ENCODE measurements at regions not wholly inside any gene's neighbourhood (a gene's known extent, or its start where the extent isn't known, plus 50 kb on each side); places are given as distances from the start of the nearest gene placed in this dataset.

GRCh38 chr14:83271663-83272062, 1738.0 kb upstream of the SEL1L start:
- Histone ChIP-seq H3K9me3 (ENCODE audit: control insufficient read depth in 2 of 3, insufficient read depth in 1 of 3, low read length in 3 of 3) (no peaks in the 10 kb centered on the region), H3K36me3 (ENCODE audit: control insufficient read depth in 2 of 3, insufficient read depth in 3 of 3, low read length in 3 of 3) (no peaks in the 10 kb centered on the region), H3K9ac (ENCODE audit: low read length in 3 of 3) (no peak overlapping the region), H3K27ac (ENCODE audit: low read depth in 2 of 2, low read length in 2 of 2) (no peak overlapping the region), H3K27me3 (ENCODE audit: control insufficient read depth, insufficient read depth, low read length) (no peaks in the 10 kb centered on the region), H3K4me1 (ENCODE audit: control insufficient read depth in 2 of 3, insufficient read depth in 2 of 3, low read depth in 1 of 3, low read length in 3 of 3) (no peaks in the 10 kb centered on the region), H3K4me3 (ENCODE audit: low read length in 3 of 3) (no peak overlapping the region)
- DNase-seq (no peak), FAIRE-seq (no peak)
- intact Hi-C loops (cut with DNase I), result no loop called here
- TF ChIP-seq CTCF (IDR thresholded peaks at IDR 0.05; ENCODE audit: borderline replicate concordance, extremely low read depth, insufficient read depth), result no peak

DNA sequence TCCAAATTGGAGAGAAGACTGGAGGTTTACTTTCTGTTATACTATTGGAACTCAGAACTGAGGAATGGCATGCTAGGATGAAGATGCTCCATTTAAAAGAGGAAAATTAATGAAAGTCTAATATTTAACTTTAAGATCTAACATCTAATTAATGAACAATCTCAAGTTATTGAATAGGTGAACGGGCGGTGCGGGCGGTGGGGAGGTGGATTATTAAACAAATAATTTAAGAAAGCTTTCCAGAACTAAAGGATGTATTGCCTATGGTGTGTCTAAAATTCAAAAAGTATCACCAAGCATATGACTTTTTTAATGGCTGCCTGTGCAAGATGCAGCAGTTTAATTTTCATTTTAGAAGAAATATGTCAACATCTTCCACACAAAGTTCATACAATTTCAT, 1747.1 kb upstream of the SEL1L start:
- Histone ChIP-seq H3K27ac (ENCODE audit: low read depth in 2 of 2, low read length in 2 of 2) (no peak overlapping the region), H3K27me3 (ENCODE audit: control insufficient read depth, insufficient read depth, low read length) (no peaks in the 10 kb centered on the region), H3K4me1 (ENCODE audit: control insufficient read depth in 2 of 3, insufficient read depth in 2 of 3, low read depth in 1 of 3, low read length in 3 of 3) (no peaks in the 10 kb centered on the region), H3K4me3 (ENCODE audit: low read length in 3 of 3) (no peak overlapping the region), H3K36me3 (ENCODE audit: control insufficient read depth in 2 of 3, insufficient read depth in 3 of 3, low read length in 3 of 3) (no peaks in the 10 kb centered on the region), H3K9ac (ENCODE audit: low read length in 3 of 3) (no peak overlapping the region), H3K9me3 (ENCODE audit: control insufficient read depth in 2 of 3, insufficient read depth in 1 of 3, low read length in 3 of 3) (no peaks in the 10 kb centered on the region)
- DNase-seq (no peak), FAIRE-seq (no peak)
- no peak for TF ChIP-seq CTCF (IDR thresholded peaks at IDR 0.05; ENCODE audit: borderline replicate concordance, extremely low read depth, insufficient read depth)
- intact Hi-C loops (cut with DNase I), result no loop called here

- FAIRE-seq (peak; percentile 23), DNase-seq (no peak)
- no peaks in the 10 kb centered on the region for H3K4me1 ChIP-seq (ENCODE audit: control insufficient read depth in 2 of 3, insufficient read depth in 2 of 3, low read depth in 1 of 3, low read length in 3 of 3)
- H3K27me3 ChIP-seq (ENCODE audit: control insufficient read depth, insufficient read depth, low read length), result no peaks in the 10 kb centered on the region
- H3K27ac ChIP-seq (ENCODE audit: low read depth in 2 of 2, low read length in 2 of 2), result no peak overlapping the region
- no peak overlapping the region for H3K9ac ChIP-seq (ENCODE audit: low read length in 3 of 3)
- no peaks in the 10 kb centered on the region for H3K9me3 ChIP-seq (ENCODE audit: control insufficient read depth in 2 of 3, insufficient read depth in 1 of 3, low read length in 3 of 3)
- no peak overlapping the region for H3K4me3 ChIP-seq (ENCODE audit: low read length in 3 of 3)
- no peak for TF ChIP-seq CTCF (IDR thresholded peaks at IDR 0.05; ENCODE audit: borderline replicate concordance, extremely low read depth, insufficient read depth)
- intact Hi-C loops (cut with DNase I), result no loop called here
- no peaks in the 10 kb centered on the region for H3K36me3 ChIP-seq (ENCODE audit: control insufficient read depth in 2 of 3, insufficient read depth in 3 of 3, low read length in 3 of 3)
Measured at GRCh38 chr14:83282706-83283105, 1749.1 kb upstream of the SEL1L start.

GRCh38 chr14:83287300-83287699, 1753.6 kb upstream of the SEL1L start:
- Histone ChIP-seq H3K36me3 (ENCODE audit: control insufficient read depth in 2 of 3, insufficient read depth in 3 of 3, low read length in 3 of 3) (no peaks in the 10 kb centered on the region), H3K4me3 (ENCODE audit: low read length in 3 of 3) (no peak overlapping the region), H3K27me3 (ENCODE audit: control insufficient read depth, insufficient read depth, low read length) (no peaks in the 10 kb centered on the region), H3K9me3 (ENCODE audit: control insufficient read depth in 2 of 3, insufficient read depth in 1 of 3, low read length in 3 of 3) (no peaks in the 10 kb centered on the region), H3K4me1 (ENCODE audit: control insufficient read depth in 2 of 3, insufficient read depth in 2 of 3, low read depth in 1 of 3, low read length in 3 of 3) (no peaks in the 10 kb centered on the region), H3K27ac (ENCODE audit: low read depth in 2 of 2, low read length in 2 of 2) (no peak overlapping the region), H3K9ac (ENCODE audit: low read length in 3 of 3) (no peak overlapping the region)
- TF ChIP-seq CTCF (IDR thresholded peaks at IDR 0.05; ENCODE audit: borderline replicate concordance, extremely low read depth, insufficient read depth), result no peak
- FAIRE-seq (no peak), DNase-seq (no peak)
- intact Hi-C loops (cut with DNase I), result no loop called here

Measured in kidney (tissue), 13 donors.